OCI-LY7 (cell line): ENCODE measurements at regions not wholly inside any gene's neighbourhood (a gene's known extent, or its start where the extent isn't known, plus 50 kb on each side); places are given as distances from the start of the nearest gene placed in this dataset.

ENCODE experiments used
- BruUV-seq: library from RNA; stranded (reverse); fragments of 400-500 nt; replicated peaks from 2 replicates; lab custom pipeline; 2021; lab: Mats Ljungman, UMichigan
- CTCF ChIA-PET: fragments of 300-600 bp; sonication (Branson Sonifier 250); formaldehyde crosslinking; loops from one replicate; lab custom pipeline; 2022; ENCODE audit warnings: antibody characterized with exemption; ENCODE audit not compliant: unreplicated experiment; lab: Charles Lee
- POLR2A ChIA-PET: fragments of 300-600 bp; sonication (Branson Sonifier 250); formaldehyde crosslinking; loops from one replicate; lab custom pipeline; 2022; ENCODE audit warnings: antibody characterized with exemption; lab: Charles Lee
- DNase-seq: peaks from one replicate; pipeline ENCODE4 v3.0.0-alpha.2; 2015; ENCODE audit warnings: low spot score
- H2AFZ ChIP-seq: fragments of 200-600 bp; sonication (generic), shearing (Covaris generic); 2 replicates; pipeline ENCODE4 v1.6.1; 2014; ENCODE audit warnings: mild to moderate bottlenecking, antibody characterized with exemption, low read length, moderate library complexity
- H3K27ac ChIP-seq: fragments of 200-600 bp; sonication (generic); 2 replicates; pipeline ENCODE4 v1.5.1; 2014; ENCODE audit warnings: mixed run types, low read depth, mild to moderate bottlenecking, moderate library complexity, low read length, inconsistent platforms; ENCODE audit not compliant: poor library complexity, severe bottlenecking
- H3K36me3 ChIP-seq: fragments of 200-600 bp; sonication (generic); 2 replicates; pipeline ENCODE4 v1.6.1; 2014; ENCODE audit warnings: mild to moderate bottlenecking, antibody characterized with exemption, low read length, moderate library complexity, mixed read lengths; ENCODE audit not compliant: insufficient read depth
- H3K4me1 ChIP-seq: fragments of 200-600 bp; sonication (generic); 2 replicates; pipeline ENCODE4 v1.5.1; 2014; ENCODE audit warnings: mild to moderate bottlenecking, low read length; ENCODE audit not compliant: insufficient read depth, poor library complexity, severe bottlenecking
- H3K4me2 ChIP-seq: fragments of 200-600 bp; sonication (generic); 2 replicates; pipeline ENCODE4 v1.6.1; 2014; ENCODE audit warnings: mild to moderate bottlenecking, low read length
- H3K4me3 ChIP-seq: fragments of 200-600 bp; sonication (generic); 2 replicates; pipeline ENCODE4 v1.5.1; 2014; ENCODE audit warnings: mild to moderate bottlenecking, low read depth, low read length; ENCODE audit not compliant: poor library complexity, severe bottlenecking
- H3K79me2 ChIP-seq: fragments of 200-600 bp; sonication (generic); 2 replicates; pipeline ENCODE4 v1.6.1; 2016; ENCODE audit warnings: low read depth, mild to moderate bottlenecking, low read length, moderate library complexity, mixed read lengths; ENCODE audit not compliant: insufficient read depth
- H3K9me2 ChIP-seq: fragments of 200-600 bp; sonication (generic); 2 replicates; pipeline ENCODE4 v1.6.1; 2016; ENCODE audit warnings: mild to moderate bottlenecking, low read length, mixed read lengths; ENCODE audit not compliant: insufficient read depth
- H3K9me3 ChIP-seq: fragments of 200-600 bp; sonication (generic); 2 replicates; pipeline ENCODE4 v1.6.1; 2014; ENCODE audit warnings: mild to moderate bottlenecking, mixed run types, low read length, mixed read lengths
- H4K20me1 ChIP-seq: fragments of 200-600 bp; sonication (generic); 2 replicates; pipeline ENCODE4 v1.6.1; 2014; ENCODE audit warnings: mild to moderate bottlenecking, antibody characterized with exemption, low read length, moderate library complexity, mixed read lengths; ENCODE audit not compliant: insufficient read depth
- CTCF ChIP-seq: fragments of 200-600 bp; sonication (generic); conservative IDR thresholded peaks from 2 replicates; pipeline ENCODE4 v1.5.1; 2014; ENCODE audit warnings: mild to moderate bottlenecking, antibody characterized with exemption, low read length, moderate library complexity, mixed read lengths
- EZH2phosphoT487 ChIP-seq: fragments of 200-600 bp; sonication (generic); IDR thresholded peaks from 2 replicates; pipeline ENCODE4 v1.6.1; 2018; ENCODE audit warnings: low read depth, borderline replicate concordance, mild to moderate bottlenecking, mixed run types, antibody characterized with exemption, low read length, moderate library complexity, mixed read lengths
- intact Hi-C: fragments of 100-400 bp; cut with micrococcal nuclease; formaldehyde crosslinking; loops from one replicate; pipeline ENCODE4 v1.10.0; 2022; ENCODE audit not compliant: unreplicated experiment

DNA sequence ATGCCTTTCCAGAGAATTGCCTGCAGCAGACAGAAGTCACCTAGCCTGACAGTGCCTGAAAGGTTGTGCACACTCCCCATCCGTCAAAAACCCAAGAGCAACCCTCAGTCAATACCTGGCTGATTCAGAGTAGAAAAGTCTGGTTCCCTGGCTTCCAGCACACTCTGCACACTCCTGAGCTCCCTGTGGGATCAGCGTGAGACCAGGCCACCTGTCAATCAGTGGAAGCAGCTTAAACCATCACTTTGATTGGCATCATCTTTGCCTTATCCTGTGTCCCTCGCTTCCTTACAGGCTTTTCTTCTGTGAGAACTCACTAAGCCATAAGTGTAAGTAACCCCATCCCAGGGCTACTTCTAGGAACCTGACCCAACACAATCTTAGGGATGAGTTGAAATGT lies 109.8 kb downstream of the ACTL7B start:
- intact Hi-C loops: no loop called here
- DNase-seq: no peak
- Histone ChIP-seq H3K9me2 (no peaks in the 10 kb centered on the region), H3K4me2 (no peak overlapping the region), H3K36me3 (no peaks in the 10 kb centered on the region), H3K79me2 (no peaks in the 10 kb centered on the region), H3K27ac (no peak overlapping the region), H2AFZ (no peak overlapping the region), H3K4me3 (no peak overlapping the region), H3K4me1 (no peaks in the 10 kb centered on the region), H4K20me1 (no peaks in the 10 kb centered on the region), H3K9me3 (no peaks in the 10 kb centered on the region)
- no peak for TF ChIP-seq EZH2phosphoT487
- BruUV-seq: no TSS peak
- ChIA-PET CTCF (no interaction called here), POLR2A (no interaction called here)

- Histone ChIP-seq H3K9me2 (no peaks in the 10 kb centered on the region), H3K27ac (no peak overlapping the region), H3K36me3 (no peaks in the 10 kb centered on the region), H2AFZ (no peak overlapping the region), H3K4me1 (no peaks in the 10 kb centered on the region), H3K4me3 (no peak overlapping the region), H3K9me3 (no peaks in the 10 kb centered on the region), H3K79me2 (no peaks in the 10 kb centered on the region), H3K4me2 (no peak overlapping the region), H4K20me1 (no peaks in the 10 kb centered on the region)
- DNase-seq: no peak
- intact Hi-C loops: no loop called here
- BruUV-seq: no TSS peak
- ChIA-PET POLR2A (no interaction called here), CTCF (no interaction called here)
- no peak for TF ChIP-seq EZH2phosphoT487
- no peak for TF ChIP-seq CTCF
Observed at GRCh38 chr9:108744641-108745040, 111.1 kb downstream of the ACTL7B start.

- CTCF ChIA-PET: interaction anchor here (1.0 kb wide), 1 partner anchor 18 kb away, joined by 3 read pairs; no protein-coding TSS in a partner anchor
- H3K79me2 ChIP-seq: no peaks in the 10 kb centered on the region
- H3K4me2 ChIP-seq: no peak overlapping the region
- H3K4me3 ChIP-seq: no peak overlapping the region
- H3K27ac ChIP-seq: no peak overlapping the region
- H4K20me1 ChIP-seq: no peaks in the 10 kb centered on the region
- POLR2A ChIA-PET: no interaction called here
- H2AFZ ChIP-seq: no peak overlapping the region
- no peak for TF ChIP-seq CTCF
- TF ChIP-seq EZH2phosphoT487: no peak
- BruUV-seq: no TSS peak
- H3K4me1 ChIP-seq: no peaks in the 10 kb centered on the region
- no peak for DNase-seq
- no peaks in the 10 kb centered on the region for H3K9me3 ChIP-seq
- intact Hi-C loops: no loop called here
- no peaks in the 10 kb centered on the region for H3K36me3 ChIP-seq
- no peaks in the 10 kb centered on the region for H3K9me2 ChIP-seq
Observed at GRCh38 chr9:108743901-108744371, 111.8 kb downstream of the ACTL7B start.
